OCI-LY3 (cell line): ENCODE measurements at regions not wholly inside any gene's neighbourhood (a gene's known extent, or its start where the extent isn't known, plus 50 kb on each side); places are given as distances from the start of the nearest gene placed in this dataset.

Source experiments
- CTCF ChIP-seq: fragments of 200-600, 300-600 bp; sonication (generic); IDR thresholded peaks from 2 replicates; pipeline ENCODE4 v1.5.1; 2014; ENCODE audit warnings: antibody characterized with exemption, low read length, low read depth
- EZH2phosphoT487 ChIP-seq: fragments of 200-600 bp; shearing (Covaris generic); IDR thresholded peaks from 2 replicates; pipeline ENCODE4 v1.6.1; 2018; ENCODE audit warnings: antibody characterized with exemption, mixed run types, low read depth

- TF ChIP-seq CTCF (no peak), EZH2phosphoT487 (no peak)
These were observed 390.0 kb downstream of the GRXCR1 start for GRCh38 chr4:43282534-43282933.
